HS-27A (cell line): ENCODE measurements at regions not wholly inside any gene's neighbourhood (a gene's known extent, or its start where the extent isn't known, plus 50 kb on each side); places are given as distances from the start of the nearest gene placed in this dataset.
"Not testable (repeated sequence)": the region's sequence is repeated elsewhere in the genome, so short reads cannot be mapped to it uniquely, and the experiment has no call there.

Experiments used
- DNase-seq: peaks from one replicate; pipeline ENCODE4 v3.0.0-alpha.2; 2012; ENCODE audit warnings: low read depth, missing footprints

GRCh38 chr3:30469133-30469532, 137.3 kb upstream of the TGFBR2 start:
- DNase-seq: no peak

- no peak for DNase-seq
Measured at GRCh38 chr3:30470496-30470895, 135.9 kb upstream of the TGFBR2 start.

GRCh38 chr3:30471066-30471465, 135.3 kb upstream of the TGFBR2 start:
- no peak for DNase-seq

GRCh38 chr3:30471796-30472489, 134.5 kb upstream of the TGFBR2 start:
- no peak for DNase-seq

- no peak for DNase-seq
Measured at GRCh38 chr3:30473374-30474051, 132.9 kb upstream of the TGFBR2 start.

- no peak for DNase-seq
Measured at GRCh38 chr3:30474371-30474770, 132.0 kb upstream of the TGFBR2 start.

GRCh38 chr3:30475038-30475808, 131.2 kb upstream of the TGFBR2 start:
- DNase-seq: no peak

GRCh38 chr3:30475809-30476178, 130.6 kb upstream of the TGFBR2 start:
- DNase-seq: no peak

GRCh38 chr3:30476368-30477084, 129.9 kb upstream of the TGFBR2 start:
- no peak for DNase-seq

GRCh38 chr3:30477149-30477921, 129.1 kb upstream of the TGFBR2 start:
- no peak for DNase-seq

GRCh38 chr3:30479737-30480136, 126.7 kb upstream of the TGFBR2 start:
- not testable (repeated sequence) for DNase-seq

GRCh38 chr3:30480156-30480555, 126.2 kb upstream of the TGFBR2 start:
- not testable (repeated sequence) for DNase-seq

- no peak for DNase-seq
Measured at GRCh38 chr3:30480587-30480986, 125.8 kb upstream of the TGFBR2 start.

- no peak for DNase-seq
Measured at GRCh38 chr3:30481241-30481640, 125.2 kb upstream of the TGFBR2 start.

GRCh38 chr3:30484229-30484628, 122.2 kb upstream of the TGFBR2 start:
- DNase-seq: not testable (repeated sequence)

- no peak for DNase-seq
Measured at GRCh38 chr3:30486368-30486767, 120.0 kb upstream of the TGFBR2 start.

GRCh38 chr3:30488070-30488756, 118.2 kb upstream of the TGFBR2 start:
- DNase-seq: no peak

GRCh38 chr3:30492322-30493192, 113.8 kb upstream of the TGFBR2 start:
- no peak for DNase-seq

GRCh38 chr3:30493911-30494311, 112.5 kb upstream of the TGFBR2 start:
- DNase-seq: no peak
